Thyroid gland (tissue), 4 donors: ENCODE measurements at regions not wholly inside any gene's neighbourhood (a gene's known extent, or its start where the extent isn't known, plus 50 kb on each side); places are given as distances from the start of the nearest gene placed in this dataset.

Experiments
- CTCF ChIP-seq, 6 experiments: fragments of 200-600 bp in 3 of 6; fragments of 450-650 bp in 3 of 6; sonication (generic) in 3 of 6; IDR thresholded peaks; one replicate each; pipeline ENCODE4 v1.5.1; 2016 to 2019; ENCODE audit warnings: antibody characterized with exemption in 6 of 6, mild to moderate bottlenecking in 2 of 6, inconsistent platforms in 1 of 6, moderate library complexity in 1 of 6
- POLR2A ChIP-seq, 2 donors: fragments of 450-650 bp; IDR thresholded peaks; one replicate each; pipeline ENCODE4 v1.6.1; 2017; ENCODE audit warnings: antibody characterized with exemption in 2 of 2, mild to moderate bottlenecking in 2 of 2, moderate library complexity in 1 of 2

DNA sequence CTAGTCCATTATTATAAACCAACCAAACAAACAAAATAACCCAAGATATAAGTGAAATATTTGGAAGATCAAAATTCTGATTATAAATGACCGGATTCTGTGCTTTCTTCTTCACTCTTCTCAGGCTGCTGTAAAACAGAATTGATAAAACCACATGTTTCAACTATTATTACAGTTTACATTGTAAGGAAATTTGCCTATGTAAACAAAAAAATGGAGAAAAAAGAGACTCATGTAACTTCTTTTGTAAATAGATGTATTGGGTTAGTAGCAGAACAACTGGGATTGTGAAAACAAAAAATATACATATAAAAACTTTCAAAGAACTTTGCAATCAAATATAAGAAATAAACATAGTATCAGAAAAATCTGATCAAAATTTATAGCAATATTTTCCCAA, 295.2 kb upstream of the CCDC179 start:
- TF ChIP-seq CTCF (IDR thresholded peaks at IDR 0.05) (no peak), POLR2A (IDR thresholded peaks at IDR 0.05) (no peak)
